Mesendoderm (in vitro differentiated cells): ENCODE measurements at regions not wholly inside any gene's neighbourhood (a gene's known extent, or its start where the extent isn't known, plus 50 kb on each side); places are given as distances from the start of the nearest gene placed in this dataset.

Experiments
- DNase-seq: peaks from one replicate; pipeline ENCODE4 v3.0.0; 2013
- H2AK5ac ChIP-seq: 2 replicates; pipeline ENCODE4 v1.6.1; 2013; ENCODE audit warnings: low read length, inconsistent platforms
- H2BK120ac ChIP-seq: 2 replicates; pipeline ENCODE4 v1.6.1; 2013; ENCODE audit warnings: low read depth, mild to moderate bottlenecking, low read length, moderate library complexity, mixed read lengths
- H2BK15ac ChIP-seq: replicated peaks from 2 replicates; pipeline ENCODE4 v1.6.1; 2013; ENCODE audit warnings: low read depth, mild to moderate bottlenecking, moderate library complexity
- H2BK5ac ChIP-seq: 2 replicates; pipeline ENCODE4 v1.6.1; 2013; ENCODE audit warnings: low read length, inconsistent platforms
- H3K18ac ChIP-seq: 2 replicates; pipeline ENCODE4 v1.6.1; 2013; ENCODE audit warnings: mild to moderate bottlenecking, low read length, mixed read lengths
- H3K23ac ChIP-seq: one replicate; pipeline ENCODE4 v1.6.1; 2013; ENCODE audit warnings: low read length
- H3K27ac ChIP-seq: 2 replicates; pipeline ENCODE4 v1.5.1; 2013; ENCODE audit warnings: low read depth, mild to moderate bottlenecking, inconsistent platforms, low read length, moderate library complexity
- H3K27me3 ChIP-seq: 2 replicates; pipeline ENCODE4 v1.6.1; 2013; ENCODE audit warnings: low read length, control low read depth, mild to moderate bottlenecking, inconsistent platforms; ENCODE audit not compliant: insufficient read depth, poor library complexity
- H3K36me3 ChIP-seq: 2 replicates; pipeline ENCODE4 v1.6.1; 2013; ENCODE audit warnings: low read length, inconsistent platforms; ENCODE audit not compliant: control insufficient read depth, insufficient read depth
- H3K4ac ChIP-seq: one replicate; pipeline ENCODE4 v1.6.1; 2013; ENCODE audit warnings: low read depth, mild to moderate bottlenecking, low read length, moderate library complexity
- H3K4me1 ChIP-seq: 2 replicates; pipeline ENCODE4 v1.6.1; 2013; ENCODE audit warnings: low read depth, low read length, inconsistent platforms; ENCODE audit not compliant: control insufficient read depth
- H3K4me2 ChIP-seq: 2 replicates; pipeline ENCODE4 v1.6.1; 2013; ENCODE audit warnings: low read length
- H3K4me3 ChIP-seq: 2 replicates; pipeline ENCODE4 v1.5.1; 2013; ENCODE audit warnings: mild to moderate bottlenecking, low read length
- H3K56ac ChIP-seq: one replicate; pipeline ENCODE4 v1.6.1; 2013; ENCODE audit warnings: low read length
- H3K79me1 ChIP-seq: 2 replicates; pipeline ENCODE4 v1.6.1; 2013; ENCODE audit warnings: low read length, inconsistent platforms
- H3K79me2 ChIP-seq: 2 replicates; pipeline ENCODE4 v1.6.1; 2013; ENCODE audit warnings: mild to moderate bottlenecking, low read length; ENCODE audit not compliant: control insufficient read depth, insufficient read depth
- H3K9ac ChIP-seq: 2 replicates; pipeline ENCODE4 v1.6.1; 2013; ENCODE audit warnings: low read length, inconsistent platforms
- H4K5ac ChIP-seq: one replicate; pipeline ENCODE4 v1.6.1; 2013; ENCODE audit warnings: low read length
- H4K8ac ChIP-seq: one replicate; pipeline ENCODE4 v1.6.1; 2013; ENCODE audit warnings: low read depth, mild to moderate bottlenecking, control low read depth, low read length, moderate library complexity
- WGBS: extraction: QIAGEN DNeasy Blood & Tissue Kit; methylation state at CpG from one replicate; pipeline ENCODE4 v1.1.7; 2013; ENCODE audit warnings: low lambda C conversion rate, missing lambda C conversion rate; ENCODE audit not compliant: insufficient coverage; ENCODE audit errors: extremely low coverage; 5-methylcytosine and 5-hydroxymethylcytosine counted together

- no peak overlapping the region for H2BK120ac ChIP-seq
- H2AK5ac ChIP-seq, result no peak overlapping the region
- no peak for DNase-seq
- H3K56ac ChIP-seq, result no peak overlapping the region
- H3K4me2 ChIP-seq, result no peak overlapping the region
- no peak overlapping the region for H2BK5ac ChIP-seq
- no peak overlapping the region for H3K9ac ChIP-seq
- no peaks in the 10 kb centered on the region for H3K36me3 ChIP-seq
- H3K23ac ChIP-seq, result no peak overlapping the region
- H3K4ac ChIP-seq, result no peak overlapping the region
- H3K79me1 ChIP-seq, result no peaks in the 10 kb centered on the region
- no peak overlapping the region for H2BK15ac ChIP-seq
- no peak overlapping the region for H4K8ac ChIP-seq
- no peaks in the 10 kb centered on the region for H3K4me1 ChIP-seq
- no peak overlapping the region for H3K4me3 ChIP-seq
- H3K79me2 ChIP-seq, result no peaks in the 10 kb centered on the region
- no peaks in the 10 kb centered on the region for H3K27me3 ChIP-seq
- H4K5ac ChIP-seq, result no peak overlapping the region
- no peak overlapping the region for H3K27ac ChIP-seq
- WGBS, result no CpG with 5 or more reads among the region's 1 CpG
- no peak overlapping the region for H3K18ac ChIP-seq
These were observed 57.1 kb downstream of the FAM47B start for GRCh38 chrX:34999702-35000101.

DNA sequence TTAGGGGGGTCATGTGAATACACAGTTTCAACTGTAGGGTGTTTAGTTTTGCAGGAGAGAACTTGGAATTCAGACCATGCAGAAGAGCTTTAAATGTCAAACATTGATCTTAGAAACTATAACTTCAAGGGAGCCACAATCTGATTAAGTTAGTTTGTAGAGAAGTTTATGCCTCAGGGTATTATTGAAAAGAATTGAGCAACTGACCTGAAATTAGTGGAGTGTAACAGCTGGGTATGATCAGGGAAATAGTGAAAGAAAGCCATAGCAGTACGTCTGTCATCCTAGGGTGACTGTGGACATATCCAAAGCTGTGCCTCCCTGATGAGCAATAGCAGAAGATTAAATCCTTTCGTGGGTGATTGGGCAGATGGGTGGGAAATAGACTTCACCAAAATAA lies 63.8 kb downstream of the FAM47B start:
- WGBS, result no CpG with 5 or more reads among the region's 2 CpGs
- Histone ChIP-seq H3K79me1 (no peaks in the 10 kb centered on the region), H3K4ac (no peak overlapping the region), H3K18ac (no peak overlapping the region), H3K36me3 (no peaks in the 10 kb centered on the region), H3K9ac (no peak overlapping the region), H3K4me2 (no peak overlapping the region), H2BK120ac (no peak overlapping the region), H3K4me1 (no peaks in the 10 kb centered on the region), H2BK15ac (no peak overlapping the region), H3K56ac (no peak overlapping the region), H2BK5ac (no peak overlapping the region), H3K23ac (no peak overlapping the region), H3K27ac (no peak overlapping the region), H3K27me3 (no peaks in the 10 kb centered on the region), H4K8ac (no peak overlapping the region), H2AK5ac (no peak overlapping the region), H3K4me3 (no peak overlapping the region), H3K79me2 (no peaks in the 10 kb centered on the region), H4K5ac (no peak overlapping the region)
- no peak for DNase-seq

- Histone ChIP-seq H3K4me3 (no peak overlapping the region), H3K36me3 (no peaks in the 10 kb centered on the region)
- WGBS, result no CpG with 5 or more reads among the region's 1 CpG
These were observed 73.0 kb downstream of the FAM47B start for GRCh38 chrX:35015621-35016020.

DNA sequence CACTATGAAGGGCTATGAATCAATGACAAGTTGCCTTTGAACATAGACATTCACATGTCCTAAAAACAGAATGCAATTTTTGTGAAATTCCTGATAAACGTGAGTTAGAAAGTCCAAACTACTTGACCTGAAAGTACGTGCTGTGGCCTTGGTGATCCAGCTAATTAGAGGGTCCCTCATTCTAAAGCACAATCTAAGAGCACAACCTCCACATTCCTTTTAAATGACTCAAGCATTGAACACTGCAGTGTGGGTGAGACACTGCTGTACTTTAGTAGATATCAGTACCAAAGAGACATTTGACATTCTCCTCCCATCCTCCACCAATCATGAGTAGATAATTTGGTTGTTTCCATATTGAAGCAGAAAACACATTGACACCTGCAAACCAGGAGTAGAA lies 73.5 kb downstream of the FAM47B start:
- DNase-seq, result peak; percentile 31
- no peak overlapping the region for H4K8ac ChIP-seq
- no peak overlapping the region for H3K27ac ChIP-seq

More at GRCh38 chrX:35015621-35016020, 73.0 kb downstream of the FAM47B start:
- H4K5ac ChIP-seq, result no peak overlapping the region
- H3K4me2 ChIP-seq, result no peak overlapping the region
- H3K4me1 ChIP-seq, result no peaks in the 10 kb centered on the region
- no peak overlapping the region for H3K4ac ChIP-seq
- no peak overlapping the region for H2BK120ac ChIP-seq
- H3K56ac ChIP-seq, result no peak overlapping the region
- no peaks in the 10 kb centered on the region for H3K79me2 ChIP-seq
- H3K79me1 ChIP-seq, result no peaks in the 10 kb centered on the region
- no peak overlapping the region for H3K18ac ChIP-seq
- no peak overlapping the region for H2BK15ac ChIP-seq
- H3K27me3 ChIP-seq, result no peaks in the 10 kb centered on the region
- H2BK5ac ChIP-seq, result no peak overlapping the region
- no peak for DNase-seq
- no peak overlapping the region for H4K8ac ChIP-seq
- H3K23ac ChIP-seq, result no peak overlapping the region
- H3K9ac ChIP-seq, result no peak overlapping the region
- no peak overlapping the region for H2AK5ac ChIP-seq
- H3K27ac ChIP-seq, result no peak overlapping the region

DNA sequence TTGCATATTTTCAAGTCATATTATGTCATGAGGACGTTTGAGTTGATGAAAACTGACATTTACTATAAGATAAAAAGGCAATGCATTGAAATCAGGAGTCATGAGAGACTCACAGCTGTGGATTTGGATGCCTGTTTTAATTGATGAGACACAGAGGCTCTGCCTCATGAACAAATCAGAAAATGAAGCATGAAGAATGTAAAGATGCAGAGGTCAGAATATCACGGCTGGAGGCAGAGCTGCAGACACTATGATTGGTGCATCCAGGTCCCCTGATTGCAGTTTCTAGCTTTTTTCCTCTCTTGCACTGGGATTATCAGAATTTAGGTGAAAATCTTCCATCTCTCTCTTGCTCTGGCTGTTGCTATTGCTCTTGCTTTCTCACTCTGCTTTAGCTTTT lies 74.7 kb downstream of the FAM47B start:
- peak overlapping the region; percentile 44 for H3K27ac ChIP-seq
- no peak overlapping the region for H3K9ac ChIP-seq
- no peak for DNase-seq
- H3K18ac ChIP-seq, result no peak overlapping the region
- H3K79me2 ChIP-seq, result no peaks in the 10 kb centered on the region
- no peak overlapping the region for H4K8ac ChIP-seq
- no peak overlapping the region for H3K4me3 ChIP-seq
- no peak overlapping the region for H3K23ac ChIP-seq
- no peak overlapping the region for H4K5ac ChIP-seq
- H3K4me1 ChIP-seq, result no peaks in the 10 kb centered on the region
- no peak overlapping the region for H3K56ac ChIP-seq
- H3K4ac ChIP-seq, result no peak overlapping the region
- no peaks in the 10 kb centered on the region for H3K79me1 ChIP-seq
- no peak overlapping the region for H3K4me2 ChIP-seq
- no peak overlapping the region for H2BK120ac ChIP-seq
- no CpG with 5 or more reads among the region's 2 CpGs for whole genome bisulfite sequencing
- no peak overlapping the region for H2BK5ac ChIP-seq
- H3K27me3 ChIP-seq, result no peaks in the 10 kb centered on the region
- H2BK15ac ChIP-seq, result no peak overlapping the region
- no peaks in the 10 kb centered on the region for H3K36me3 ChIP-seq
- no peak overlapping the region for H2AK5ac ChIP-seq

More for the DNA sequence above, 73.5 kb downstream of the FAM47B start:
- no peak overlapping the region for H4K5ac ChIP-seq
- no CpG with 5 or more reads among the region's 2 CpGs for WGBS
- no peak overlapping the region for H3K4ac ChIP-seq
- no peak overlapping the region for H3K4me3 ChIP-seq
- no peaks in the 10 kb centered on the region for H3K27me3 ChIP-seq
- no peak overlapping the region for H2BK15ac ChIP-seq
- no peak overlapping the region for H2AK5ac ChIP-seq
- no peaks in the 10 kb centered on the region for H3K36me3 ChIP-seq
- H3K4me2 ChIP-seq, result no peak overlapping the region
- no peaks in the 10 kb centered on the region for H3K79me1 ChIP-seq
- H3K9ac ChIP-seq, result no peak overlapping the region
- no peaks in the 10 kb centered on the region for H3K4me1 ChIP-seq
- no peak overlapping the region for H2BK5ac ChIP-seq
- no peak overlapping the region for H3K23ac ChIP-seq
- no peak overlapping the region for H3K18ac ChIP-seq
- no peaks in the 10 kb centered on the region for H3K79me2 ChIP-seq
- no peak overlapping the region for H3K56ac ChIP-seq
- H2BK120ac ChIP-seq, result no peak overlapping the region

DNA sequence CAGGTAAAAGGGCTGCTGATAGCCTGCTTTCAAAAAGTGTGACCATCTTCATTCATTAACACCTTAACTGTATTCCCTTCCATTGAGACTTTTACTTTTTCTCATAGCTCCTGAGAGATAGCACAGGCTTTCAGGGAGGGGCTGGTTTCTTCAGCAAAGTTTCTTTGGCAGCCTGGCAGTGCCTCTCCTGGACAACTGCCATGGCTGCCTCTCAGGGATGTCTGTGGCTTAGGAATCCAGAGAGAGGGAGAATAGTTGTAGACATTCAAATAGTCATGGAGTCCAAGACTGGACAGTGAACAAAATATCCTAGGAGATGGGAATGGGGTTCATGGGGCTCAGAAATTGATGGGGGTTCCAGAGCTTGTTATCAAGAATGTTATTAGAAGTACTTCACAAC lies 81.1 kb downstream of the FAM47B start:
- no peaks in the 10 kb centered on the region for H3K79me2 ChIP-seq
- H3K9ac ChIP-seq, result no peak overlapping the region
- no peak overlapping the region for H3K4me3 ChIP-seq
- no peak overlapping the region for H3K23ac ChIP-seq
- no peaks in the 10 kb centered on the region for H3K27me3 ChIP-seq
- H2AK5ac ChIP-seq, result no peak overlapping the region
- no peak overlapping the region for H3K18ac ChIP-seq
- no peak overlapping the region for H2BK120ac ChIP-seq
- peak overlapping the region; percentile 15 for H3K56ac ChIP-seq
- H2BK5ac ChIP-seq, result no peak overlapping the region
- DNase-seq, result no peak
- H3K4me2 ChIP-seq, result no peak overlapping the region
- no peak overlapping the region for H4K8ac ChIP-seq
- H3K36me3 ChIP-seq, result no peaks in the 10 kb centered on the region
- H3K4ac ChIP-seq, result no peak overlapping the region
- H2BK15ac ChIP-seq, result no peak overlapping the region
- H4K5ac ChIP-seq, result no peak overlapping the region
- no peaks in the 10 kb centered on the region for H3K79me1 ChIP-seq
- H3K4me1 ChIP-seq, result no peaks in the 10 kb centered on the region
- no peak overlapping the region for H3K27ac ChIP-seq
